Duodenal mucosa (tissue), 2 donors: ENCODE measurements at regions not wholly inside any gene's neighbourhood (a gene's known extent, or its start where the extent isn't known, plus 50 kb on each side); places are given as distances from the start of the nearest gene placed in this dataset.

Experiments
- H3K27ac ChIP-seq: one replicate; pipeline ENCODE4 v1.7.0; 2013; ENCODE audit warnings: low read depth, low read length
- H3K27me3 ChIP-seq, 2 donors: one replicate each; pipeline ENCODE4 v1.7.0; 2013; ENCODE audit warnings: low read length in 2 of 2, control low read depth in 1 of 2; ENCODE audit not compliant: insufficient read depth in 2 of 2, control insufficient read depth in 1 of 2
- H3K36me3 ChIP-seq, 2 donors: one replicate each; pipeline ENCODE4 v1.7.0; 2013; ENCODE audit warnings: low read length in 2 of 2, control low read depth in 1 of 2; ENCODE audit not compliant: insufficient read depth in 2 of 2, control insufficient read depth in 1 of 2
- H3K4me1 ChIP-seq, 2 donors: one replicate each; pipeline ENCODE4 v1.7.0; 2013; ENCODE audit warnings: low read length in 2 of 2, control low read depth in 1 of 2; ENCODE audit not compliant: insufficient read depth in 2 of 2, control insufficient read depth in 1 of 2
- H3K4me3 ChIP-seq, 2 donors: one replicate each; pipeline ENCODE4 v1.7.0; 2013; ENCODE audit warnings: low read length in 2 of 2, low read depth in 1 of 2
- H3K9ac ChIP-seq, 2 donors: one replicate each; pipeline ENCODE4 v1.7.0; 2013; ENCODE audit warnings: low read length in 2 of 2, low read depth in 1 of 2
- H3K9me3 ChIP-seq, 2 donors: one replicate each; pipeline ENCODE4 v1.7.0; 2013; ENCODE audit warnings: low read length in 2 of 2, control low read depth in 1 of 2; ENCODE audit not compliant: control insufficient read depth in 1 of 2

DNA sequence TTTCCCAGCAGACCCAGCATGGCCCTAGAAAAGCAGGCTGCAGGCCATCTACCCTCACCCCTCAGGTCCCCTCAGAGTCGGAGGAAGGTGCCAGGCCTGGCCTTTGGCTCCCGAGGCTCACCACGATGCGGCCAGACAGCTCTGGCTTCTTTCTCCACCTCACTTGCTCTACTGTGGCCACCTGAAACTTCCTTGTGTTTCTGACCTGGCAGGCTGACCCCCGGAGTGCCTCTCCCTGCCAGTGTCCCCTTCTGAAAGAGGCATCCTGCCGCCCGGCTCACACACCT is 375.0 kb upstream of the HS6ST1 start:
- H3K4me1 ChIP-seq = no peaks in the 10 kb centered on the region
- H3K4me3 ChIP-seq = no peak overlapping the region
- no peak overlapping the region for H3K27ac ChIP-seq
- no peaks in the 10 kb centered on the region for H3K27me3 ChIP-seq
- H3K9me3 ChIP-seq = no peaks in the 10 kb centered on the region
- H3K36me3 ChIP-seq = no peaks in the 10 kb centered on the region
- no peak overlapping the region for H3K9ac ChIP-seq

DNA sequence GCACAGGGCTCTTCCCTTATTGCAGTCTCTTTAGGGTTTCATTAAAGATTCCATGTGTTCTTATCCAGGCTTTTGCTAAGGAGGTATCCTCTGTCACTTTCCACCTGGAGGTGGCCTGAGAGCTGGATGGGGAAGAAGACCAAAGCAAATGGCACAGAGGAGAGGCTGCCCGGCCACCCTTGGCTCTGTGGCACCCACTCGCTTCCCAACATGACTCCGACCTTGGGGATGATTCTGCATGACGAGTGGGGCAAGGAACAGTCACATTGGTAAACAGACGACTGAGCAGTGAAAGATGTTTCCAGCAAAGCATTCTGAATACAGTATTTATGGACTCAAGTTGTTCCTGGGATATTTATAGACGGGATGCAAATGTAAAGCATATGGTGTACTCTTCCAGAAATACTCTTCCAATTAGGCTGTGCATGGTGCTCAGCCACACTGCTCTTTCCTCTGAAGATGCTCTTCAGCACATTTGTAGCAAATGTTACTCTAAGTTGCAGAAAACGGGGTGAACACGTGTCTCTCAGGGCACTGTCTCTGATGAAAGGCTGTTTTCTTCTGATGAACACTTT is 377.1 kb upstream of the HS6ST1 start:
- Histone ChIP-seq H3K27ac (no peak overlapping the region), H3K9ac (no peak overlapping the region), H3K4me3 (no peak overlapping the region)

DNA sequence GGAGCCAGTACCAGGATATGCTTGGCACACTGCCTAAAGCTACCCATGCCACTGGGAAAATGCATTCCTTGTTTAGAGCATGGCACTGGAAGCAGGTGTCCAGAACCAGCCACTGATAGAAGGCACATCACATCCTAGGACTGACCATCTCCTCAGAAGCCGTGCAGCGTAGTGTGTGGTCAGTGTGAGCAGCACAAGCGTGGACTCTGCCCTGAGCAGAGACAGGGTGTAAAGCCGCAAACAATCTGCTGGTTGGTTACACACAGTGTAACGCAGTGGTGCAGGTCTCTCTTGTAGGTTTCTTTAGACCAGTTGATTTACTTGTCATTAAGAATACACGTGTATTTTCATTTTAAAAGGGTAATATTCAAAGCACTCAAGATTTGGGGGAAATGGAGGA is 377.8 kb upstream of the HS6ST1 start:
- H3K9ac ChIP-seq = no peak overlapping the region
- H3K9me3 ChIP-seq = no peaks in the 10 kb centered on the region

More for the DNA sequence above, 377.1 kb upstream of the HS6ST1 start:
- Histone ChIP-seq H3K27me3 (no peaks in the 10 kb centered on the region), H3K36me3 (no peaks in the 10 kb centered on the region), H3K9me3 (no peaks in the 10 kb centered on the region), H3K4me1 (no peaks in the 10 kb centered on the region)

DNA sequence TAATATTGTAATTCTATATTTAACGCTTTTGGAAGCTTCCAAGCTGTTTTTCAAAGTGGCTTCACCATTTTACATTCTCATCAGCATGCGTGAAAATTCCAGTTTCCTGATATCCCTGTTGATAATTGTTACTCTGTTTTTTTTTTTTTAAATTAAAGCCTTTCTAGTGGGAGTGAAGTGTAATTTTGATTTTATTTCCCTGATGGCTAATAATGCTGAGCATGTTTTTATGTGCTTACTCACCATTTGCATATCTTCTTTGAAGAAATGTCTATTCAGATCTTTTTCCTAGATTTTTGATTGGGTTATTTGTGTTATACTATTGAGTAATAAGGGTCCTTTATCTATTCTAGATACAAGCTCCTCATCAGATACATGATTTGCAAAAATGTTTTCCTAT is 382.8 kb upstream of the HS6ST1 start:
- no peak overlapping the region for H3K27ac ChIP-seq
- no peaks in the 10 kb centered on the region for H3K27me3 ChIP-seq
- peaks cover 0 to 2% of the 10 kb centered on the region in 2 donors for H3K9me3 ChIP-seq
- no peaks in the 10 kb centered on the region for H3K4me1 ChIP-seq
- no peaks in the 10 kb centered on the region for H3K36me3 ChIP-seq
- no peak overlapping the region for H3K9ac ChIP-seq
- no peak overlapping the region for H3K4me3 ChIP-seq

More for the DNA sequence above, 377.8 kb upstream of the HS6ST1 start:
- no peaks in the 10 kb centered on the region for H3K4me1 ChIP-seq
- no peak overlapping the region for H3K27ac ChIP-seq
- H3K4me3 ChIP-seq = no peak overlapping the region
- no peaks in the 10 kb centered on the region for H3K27me3 ChIP-seq
- H3K36me3 ChIP-seq = no peaks in the 10 kb centered on the region

DNA sequence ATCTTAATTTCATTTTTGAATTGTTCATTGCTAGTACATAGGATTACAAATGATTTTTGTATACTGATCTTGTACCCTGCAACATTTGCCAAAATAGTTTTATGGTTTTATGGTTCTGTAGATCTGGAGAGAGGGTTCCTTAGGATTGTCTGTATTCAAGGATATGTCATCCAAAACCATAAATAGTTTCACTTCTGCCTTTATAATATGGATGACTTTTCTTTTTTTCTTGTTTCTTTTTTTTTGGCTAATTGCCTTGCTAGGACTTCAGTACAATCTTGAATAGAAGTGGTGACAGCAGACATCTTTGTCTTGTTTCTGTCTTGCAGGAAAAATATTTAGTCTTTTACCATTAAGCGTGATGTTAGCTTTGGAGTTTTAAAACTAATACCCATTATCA is 383.9 kb upstream of the HS6ST1 start:
- Histone ChIP-seq H3K27me3 (no peaks in the 10 kb centered on the region), H3K9ac (no peak overlapping the region), H3K36me3 (no peaks in the 10 kb centered on the region), H3K27ac (no peak overlapping the region), H3K4me3 (no peak overlapping the region), H3K9me3 (peaks cover 1 to 6% of the 10 kb centered on the region in 2 donors), H3K4me1 (no peaks in the 10 kb centered on the region)

DNA sequence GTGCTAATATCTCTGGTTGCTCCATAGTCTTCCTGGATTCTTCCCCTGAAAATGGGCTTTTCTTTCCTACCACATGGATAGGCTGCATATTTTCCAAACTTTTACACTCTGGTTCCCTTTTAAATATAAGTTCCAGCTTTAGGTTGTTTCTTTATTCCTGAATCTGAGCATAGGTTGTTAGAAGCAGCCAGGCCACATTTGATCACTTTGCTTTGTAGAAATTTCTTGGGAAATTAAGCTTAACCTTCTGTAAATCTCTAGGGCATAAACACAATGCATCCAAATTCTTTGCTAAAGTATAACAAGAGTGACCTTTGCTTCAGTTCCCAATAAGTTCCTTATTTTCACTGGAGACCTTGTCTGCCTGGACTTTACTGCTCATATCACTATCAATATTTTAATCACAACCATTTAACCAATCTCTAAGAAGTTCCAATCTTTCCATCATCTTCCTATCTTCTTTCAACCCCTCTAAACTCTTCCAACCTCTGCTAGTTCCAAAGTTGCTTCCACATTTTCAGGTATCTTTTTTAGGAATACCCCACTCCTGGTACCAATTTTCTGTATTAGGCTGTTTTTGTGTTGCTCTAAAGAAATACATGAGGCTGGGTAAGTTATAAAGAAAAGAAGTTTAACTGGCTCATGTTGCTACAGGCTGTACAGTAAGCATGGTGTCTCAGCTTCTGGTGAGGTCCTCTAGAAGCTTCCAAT is 389.6 kb upstream of the HS6ST1 start:
- Histone ChIP-seq H3K36me3 (no peaks in the 10 kb centered on the region), H3K4me3 (no peak overlapping the region), H3K27me3 (no peaks in the 10 kb centered on the region), H3K4me1 (no peaks in the 10 kb centered on the region), H3K27ac (no peak overlapping the region), H3K9ac (no peak overlapping the region), H3K9me3 (peaks cover 13 to 16% of the 10 kb centered on the region in 2 donors)

DNA sequence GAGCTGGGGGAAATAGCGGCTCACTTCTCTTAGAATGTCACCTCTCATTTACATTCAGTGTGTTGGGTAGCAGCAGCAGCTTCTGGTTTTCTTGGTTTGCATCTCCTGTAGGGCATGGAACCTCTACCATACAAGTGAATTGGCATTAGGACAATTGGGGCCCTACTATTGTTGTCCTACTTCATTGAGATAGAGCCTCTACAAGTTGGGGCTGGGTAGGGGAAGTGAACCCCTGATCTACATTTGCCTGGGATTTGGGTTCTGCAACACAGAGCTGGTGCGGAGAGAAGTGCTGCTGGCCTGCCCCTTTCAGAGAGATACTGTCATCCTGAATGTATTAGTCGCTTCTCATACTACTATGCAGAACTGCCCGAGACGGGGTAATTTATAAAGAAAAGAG is 391.6 kb upstream of the HS6ST1 start:
- Histone ChIP-seq H3K4me1 (no peaks in the 10 kb centered on the region), H3K27me3 (no peaks in the 10 kb centered on the region), H3K36me3 (no peaks in the 10 kb centered on the region), H3K9ac (no peak overlapping the region), H3K27ac (no peak overlapping the region), H3K4me3 (no peak overlapping the region), H3K9me3 (peaks cover 13 to 14% of the 10 kb centered on the region in 2 donors)

DNA sequence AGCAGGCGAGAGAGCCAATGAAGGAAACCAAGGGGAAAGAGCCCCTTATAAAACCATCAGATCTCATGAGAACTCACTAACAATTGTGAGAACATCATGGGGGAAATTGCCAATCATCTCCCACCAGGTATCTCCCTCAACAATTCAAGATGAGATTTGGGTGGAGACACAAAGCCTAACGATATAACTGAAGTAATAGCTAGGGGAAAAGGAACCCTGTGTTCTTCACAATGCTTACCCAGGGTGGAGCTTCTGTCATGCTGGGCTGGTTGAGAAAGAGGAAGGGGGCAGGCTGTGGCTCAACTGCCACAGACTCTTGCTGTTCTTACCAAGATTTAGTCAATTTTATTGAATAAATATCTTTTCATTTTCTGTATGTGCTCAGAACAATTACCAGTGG is 392.1 kb upstream of the HS6ST1 start:
- no peak overlapping the region for H3K27ac ChIP-seq
- no peak overlapping the region for H3K4me3 ChIP-seq
- no peaks in the 10 kb centered on the region for H3K4me1 ChIP-seq
- H3K9ac ChIP-seq = no peak overlapping the region
- H3K27me3 ChIP-seq = no peaks in the 10 kb centered on the region
- peaks cover 13 to 14% of the 10 kb centered on the region in 2 donors for H3K9me3 ChIP-seq
- H3K36me3 ChIP-seq = no peaks in the 10 kb centered on the region

DNA sequence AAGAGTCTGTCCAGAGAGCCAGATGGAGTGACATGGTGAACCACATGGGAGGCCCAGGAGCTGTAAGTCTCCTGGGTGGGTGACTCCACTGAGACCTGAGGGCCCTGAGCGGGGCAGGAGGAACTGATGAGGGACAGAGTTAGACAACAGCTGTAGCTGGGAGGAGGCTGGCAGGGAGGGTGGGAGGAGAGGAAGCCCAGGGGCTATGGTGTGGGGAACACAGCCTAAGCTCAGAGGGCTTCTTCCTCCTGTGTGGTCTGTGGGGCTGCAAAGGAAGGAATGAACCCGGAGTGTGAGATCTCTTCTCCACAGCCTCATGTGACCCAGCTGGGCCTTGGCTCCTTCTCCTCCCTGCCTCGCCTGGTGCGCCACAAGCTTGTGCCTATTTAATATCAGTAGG is 395.6 kb upstream of the HS6ST1 start:
- Histone ChIP-seq H3K27ac (no peak overlapping the region), H3K9me3 (no peaks in the 10 kb centered on the region), H3K4me1 (no peaks in the 10 kb centered on the region)

DNA sequence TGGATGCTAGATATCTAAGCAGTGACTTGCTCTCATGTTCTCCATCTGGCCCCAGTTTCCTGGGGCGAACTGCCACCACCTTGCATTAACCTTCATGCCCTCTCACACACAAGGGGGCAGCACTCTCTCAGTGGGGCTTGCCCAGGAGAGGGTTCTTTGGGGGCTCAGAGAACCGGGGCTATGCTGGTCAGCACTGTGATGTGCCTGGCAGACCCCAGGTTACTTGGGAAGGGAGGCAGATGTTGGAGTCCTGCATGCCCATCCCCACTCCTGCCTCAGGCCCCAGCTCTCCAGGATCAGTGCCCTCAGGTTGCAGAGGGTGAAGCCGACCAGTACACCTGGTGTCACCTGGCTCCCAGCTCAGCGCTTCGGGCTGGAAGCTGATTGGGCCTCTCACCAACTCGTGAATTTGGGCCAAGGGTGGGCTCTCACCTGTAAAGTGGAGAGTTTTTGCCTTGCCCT is 396.2 kb upstream of the HS6ST1 start:
- H3K36me3 ChIP-seq = no peaks in the 10 kb centered on the region
- no peaks in the 10 kb centered on the region for H3K9me3 ChIP-seq
- no peak overlapping the region for H3K9ac ChIP-seq
- H3K27me3 ChIP-seq = no peaks in the 10 kb centered on the region
- H3K4me3 ChIP-seq = no peak overlapping the region
- H3K4me1 ChIP-seq = no peaks in the 10 kb centered on the region
- no peak overlapping the region for H3K27ac ChIP-seq

More for the DNA sequence above, 395.6 kb upstream of the HS6ST1 start:
- no peak overlapping the region for H3K4me3 ChIP-seq
- H3K9ac ChIP-seq = no peak overlapping the region
- H3K36me3 ChIP-seq = no peaks in the 10 kb centered on the region
- H3K27me3 ChIP-seq = no peaks in the 10 kb centered on the region
